ENCODE measurements at regions not wholly inside any gene's neighbourhood (a gene's known extent, or its start where the extent isn't known, plus 50 kb on each side); places are given as distances from the start of the nearest gene placed in this dataset.
"Not testable (repeated sequence)": the region's sequence is repeated elsewhere in the genome, so short reads cannot be mapped to it uniquely, and the experiment has no call there.

DNA sequence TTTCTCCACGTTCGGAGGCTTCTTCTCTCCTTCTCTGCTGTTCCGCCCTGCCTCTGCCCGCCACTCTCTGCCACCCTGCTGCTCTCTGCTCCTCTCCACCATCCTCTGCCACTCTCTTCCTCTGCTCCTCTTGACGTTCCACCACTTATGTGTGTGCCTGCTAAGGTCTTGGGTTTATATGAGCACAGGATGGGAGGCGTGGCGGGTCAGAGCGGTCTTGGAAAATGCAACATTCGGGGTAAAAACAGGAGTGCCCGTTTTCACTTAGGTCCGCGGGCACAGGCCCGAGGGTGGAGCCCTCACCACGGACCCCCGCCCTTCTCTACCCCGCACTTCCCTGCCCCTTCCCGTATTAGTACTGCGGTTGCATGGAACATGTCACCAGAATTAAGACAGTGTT lies 114.4 kb upstream of the FBXL7 start:
- DNase-seq (no peak), ATAC-seq (ENCODE audit: poor library complexity) (no peak)
- intact Hi-C loops (cut with DNase I): no loop called here

DNA sequence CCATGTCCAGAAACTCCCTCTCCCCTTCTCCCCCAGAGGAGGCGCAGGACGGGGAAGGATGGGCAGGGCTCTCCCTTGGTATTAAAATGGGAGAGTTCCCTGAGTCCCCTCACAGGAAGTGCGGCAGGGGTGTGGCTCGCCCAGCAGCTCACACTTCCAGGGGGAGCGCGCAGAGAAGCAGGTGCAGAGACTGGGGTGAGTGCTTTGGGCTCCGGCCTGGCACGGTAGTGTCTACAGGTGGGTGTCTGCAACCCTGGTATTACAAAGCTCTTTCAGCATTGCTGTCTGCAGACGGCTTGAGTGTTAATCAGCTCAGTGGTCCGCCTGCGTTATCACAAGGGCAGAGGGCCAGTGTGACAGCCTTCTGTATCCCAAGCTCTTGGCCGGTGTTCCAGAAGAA lies 114.9 kb upstream of the FBXL7 start:
- intact Hi-C loops (cut with DNase I): no loop called here
- ATAC-seq (ENCODE audit: poor library complexity): no peak
- DNase-seq: no peak

DNA sequence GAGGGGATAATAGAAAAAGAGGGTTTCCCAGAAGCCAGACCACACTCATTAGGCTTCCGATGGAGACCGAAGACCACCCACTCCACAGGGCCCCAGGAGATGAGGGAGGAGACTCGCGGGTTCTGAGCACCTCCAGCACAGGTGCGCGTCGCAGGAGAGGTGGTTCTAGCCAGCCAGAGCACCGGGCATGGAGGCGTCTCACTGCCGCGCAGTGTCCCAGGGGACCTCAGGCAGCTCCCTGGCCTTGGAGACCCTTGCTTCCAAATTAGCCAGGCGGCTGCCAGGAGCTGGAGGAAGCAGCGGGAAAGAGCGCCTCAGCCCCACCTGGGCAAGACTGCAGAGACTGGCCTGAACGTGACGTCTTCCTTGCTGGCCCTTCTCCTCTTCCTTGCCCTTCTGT lies 115.4 kb upstream of the FBXL7 start:
- DNase-seq (no peak), ATAC-seq (ENCODE audit: poor library complexity) (no peak)
- intact Hi-C loops (cut with DNase I): no loop called here

DNA sequence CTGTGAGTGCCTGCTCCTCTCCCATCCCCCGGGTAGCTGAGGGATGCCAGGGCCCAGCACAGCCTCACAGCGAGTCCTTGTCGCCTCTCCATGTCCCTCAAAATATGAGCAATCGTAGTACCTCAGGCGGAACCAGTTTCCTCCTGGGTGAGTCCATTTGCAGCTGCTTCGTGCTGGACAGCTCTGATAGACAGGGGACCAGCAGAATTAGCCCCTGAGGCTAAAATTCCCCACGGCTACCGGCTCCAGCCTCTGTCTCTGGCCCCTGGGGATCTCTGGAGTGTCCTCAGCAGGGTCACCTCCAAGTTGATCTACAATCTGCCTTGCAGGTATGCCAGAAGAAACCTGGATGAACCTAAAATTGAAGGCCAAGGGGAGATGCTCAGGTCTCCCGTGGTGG lies 115.8 kb upstream of the FBXL7 start:
- intact Hi-C loops (cut with DNase I): no loop called here
- DNase-seq: no peak
- no peak for ATAC-seq (ENCODE audit: poor library complexity)

DNA sequence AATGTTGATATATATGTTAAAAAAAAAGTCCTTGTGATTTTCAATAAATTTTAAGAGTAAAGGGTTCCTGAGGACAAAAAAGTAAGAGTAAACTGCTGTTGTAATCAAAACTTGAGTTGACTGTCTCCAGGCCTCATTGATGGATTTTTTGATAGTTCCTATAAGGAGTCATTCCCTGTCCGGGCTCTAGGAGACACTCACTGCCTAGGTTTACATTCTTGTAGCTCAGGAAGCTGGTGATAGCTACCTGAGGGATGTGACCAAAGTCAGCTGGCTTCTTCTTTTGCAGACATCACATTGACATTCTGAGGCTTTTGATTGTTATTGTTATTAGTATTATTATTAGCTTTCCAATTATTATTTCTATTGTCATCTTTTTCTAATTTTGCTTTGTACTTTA lies 116.5 kb upstream of the FBXL7 start:
- DNase-seq (no peak), ATAC-seq (ENCODE audit: poor library complexity) (no peak)
- intact Hi-C loops (cut with DNase I): no loop called here

DNA sequence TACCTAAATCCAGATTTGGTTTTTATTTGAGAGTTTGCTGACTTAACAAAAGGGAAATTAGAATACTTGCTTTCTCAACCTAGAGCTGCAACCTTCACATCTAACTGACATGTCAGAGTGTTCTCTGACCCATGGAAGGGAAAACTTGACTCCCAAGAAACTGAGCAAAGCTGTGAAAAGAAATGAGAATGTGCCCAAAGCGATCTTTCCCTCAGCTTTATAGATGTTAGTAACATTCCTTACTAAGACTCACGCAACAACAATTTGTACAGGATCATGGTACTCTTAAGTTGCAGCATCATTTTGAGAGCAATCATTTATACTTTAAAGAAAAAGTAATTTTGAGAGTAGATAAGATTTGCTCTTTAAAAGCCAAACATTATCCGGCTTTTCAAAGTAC lies 117.0 kb upstream of the FBXL7 start:
- ATAC-seq (ENCODE audit: poor library complexity) (no peak), DNase-seq (no peak)
- intact Hi-C loops (cut with DNase I): no loop called here

DNA sequence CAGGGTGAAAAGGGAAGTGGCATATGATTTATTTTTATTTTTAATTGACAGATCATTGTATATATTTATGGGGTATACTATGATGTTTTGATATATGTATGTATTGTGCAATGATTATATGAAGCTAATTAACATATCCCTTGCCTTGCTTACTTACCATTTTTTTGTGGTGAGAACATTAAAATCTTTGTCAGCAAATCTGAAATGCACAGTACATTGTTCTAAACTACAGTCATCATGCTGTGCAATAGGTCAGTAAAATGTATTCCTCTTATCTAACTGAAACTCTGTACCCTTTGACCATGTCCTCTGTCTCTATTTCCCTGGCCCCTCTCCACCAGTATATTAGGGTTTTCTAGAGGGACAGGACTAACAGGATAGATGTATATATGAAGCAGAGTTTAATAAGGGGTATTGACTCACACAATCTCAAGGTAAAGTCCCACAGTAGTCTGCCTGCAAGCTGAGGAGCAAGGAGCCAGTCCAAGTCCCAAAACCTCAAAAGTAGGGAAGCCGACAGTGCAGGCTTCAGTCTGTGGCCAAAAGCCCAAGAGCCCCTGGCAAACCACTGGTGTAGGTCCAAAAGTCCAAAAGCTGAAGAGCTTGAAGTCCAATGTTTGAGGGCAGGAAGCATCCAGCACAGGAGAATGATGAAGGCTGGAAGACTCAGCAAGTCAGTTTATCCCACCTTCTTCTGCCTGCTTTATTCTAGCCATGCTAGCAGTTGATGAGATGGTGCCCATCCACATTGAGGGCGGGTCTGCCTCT lies 122.2 kb upstream of the FBXL7 start:
- no peak for DNase-seq
- no peak for ATAC-seq (ENCODE audit: poor library complexity)
- intact Hi-C loops (cut with DNase I): no loop called here

DNA sequence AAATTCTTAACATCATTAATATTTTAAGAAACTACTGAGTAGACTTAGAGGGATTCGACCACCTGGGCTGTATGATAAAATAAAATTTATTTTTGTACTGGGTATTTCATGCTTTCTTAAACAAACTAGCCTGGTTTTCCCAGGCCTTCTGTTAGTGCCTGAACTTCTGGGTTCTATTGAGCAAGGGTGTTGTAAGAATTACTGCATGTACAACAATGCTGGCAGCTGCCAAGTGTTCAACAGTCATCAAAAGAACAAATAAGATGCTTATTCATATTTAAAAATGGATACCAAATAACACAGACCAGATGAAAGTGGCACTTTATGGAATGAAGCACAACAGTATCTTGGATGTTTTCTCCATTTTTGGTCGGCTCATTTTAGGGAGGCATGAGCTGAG lies 123.2 kb upstream of the FBXL7 start:
- DNase-seq: no peak
- intact Hi-C loops (cut with DNase I): no loop called here
- peak; percentile 53 for ATAC-seq (ENCODE audit: poor library complexity)

DNA sequence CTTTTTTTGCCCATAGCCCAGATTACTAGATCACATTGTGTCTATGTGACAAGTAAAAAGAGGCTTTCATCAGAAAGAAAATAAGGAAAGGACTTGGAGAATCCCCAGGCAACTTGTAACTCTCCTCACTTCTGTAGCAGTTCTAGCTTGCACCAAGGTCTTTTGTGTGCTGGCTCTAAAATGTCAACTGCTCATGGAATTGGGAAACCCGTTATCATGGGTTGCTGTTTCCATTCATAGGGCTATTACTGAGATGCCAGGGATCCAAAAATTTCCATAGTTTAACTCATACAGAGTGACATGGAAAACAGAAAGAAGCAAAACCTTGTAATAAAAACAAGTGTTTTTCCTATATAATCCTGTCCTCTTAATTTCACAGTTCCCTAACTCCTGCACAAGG lies 123.9 kb upstream of the FBXL7 start:
- intact Hi-C loops (cut with DNase I): no loop called here
- ATAC-seq (ENCODE audit: poor library complexity) (peak; percentile 24), DNase-seq (no peak)

DNA sequence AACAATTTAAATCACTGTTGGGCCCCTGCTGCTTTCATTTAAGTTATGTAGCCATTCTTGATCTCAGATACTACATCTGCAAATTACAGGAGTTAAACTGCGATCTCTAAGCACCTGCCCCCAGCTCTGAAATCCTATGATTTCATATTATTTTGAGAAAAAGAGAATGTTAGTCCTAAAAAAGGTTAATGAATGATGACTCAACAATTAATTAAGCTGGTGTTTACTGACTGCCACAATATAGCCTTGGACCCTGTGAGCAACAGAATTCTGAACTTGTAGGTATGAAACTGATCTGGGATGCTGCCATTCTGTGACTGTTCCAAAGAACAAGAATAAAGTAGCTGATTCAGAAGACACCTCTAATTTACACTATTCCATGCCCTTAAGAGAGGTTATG lies 124.4 kb upstream of the FBXL7 start:
- ATAC-seq (ENCODE audit: poor library complexity) (no peak), DNase-seq (no peak)
- intact Hi-C loops (cut with DNase I): no loop called here

DNA sequence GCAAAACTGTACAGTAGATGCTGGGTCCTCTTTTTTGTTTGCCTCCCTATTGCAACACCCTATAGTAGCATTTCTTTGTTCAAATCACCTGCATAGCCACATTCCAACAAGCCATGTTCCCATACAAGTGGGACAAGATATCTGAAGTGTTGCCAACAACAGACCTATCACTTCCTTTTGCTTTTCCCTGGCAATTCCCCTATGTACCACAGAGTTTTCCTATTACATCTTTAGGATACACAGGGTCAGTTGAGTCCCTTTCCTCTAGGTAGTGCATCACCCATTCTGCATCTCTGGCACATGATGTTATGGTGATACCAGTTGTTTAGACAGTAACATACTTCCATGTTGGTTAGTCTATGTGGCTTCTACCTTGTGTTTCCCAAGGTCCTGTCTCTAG lies 125.1 kb upstream of the FBXL7 start:
- ATAC-seq (ENCODE audit: poor library complexity) (no peak), DNase-seq (no peak)
- intact Hi-C loops (cut with DNase I): no loop called here

DNA sequence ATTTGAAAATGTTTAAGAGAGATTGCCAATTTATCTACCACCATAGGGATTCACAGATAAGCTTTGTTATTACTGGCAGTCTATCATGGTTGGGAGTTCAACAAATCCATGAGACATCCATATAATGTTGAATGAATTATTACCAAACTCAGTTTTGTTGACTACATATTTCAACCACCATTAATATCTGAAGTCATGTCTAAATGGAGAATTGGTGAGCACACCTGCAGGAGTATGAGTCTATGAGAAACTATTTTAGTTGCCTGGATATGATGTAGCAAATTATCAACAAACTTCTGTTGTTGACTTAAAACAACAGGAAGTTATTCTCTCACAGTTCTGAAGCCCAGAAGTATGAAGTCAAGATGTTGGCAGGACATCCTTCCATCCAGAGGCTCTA lies 126.8 kb upstream of the FBXL7 start:
- DNase-seq (no peak), ATAC-seq (ENCODE audit: poor library complexity) (no peak)
- intact Hi-C loops (cut with DNase I): no loop called here

DNA sequence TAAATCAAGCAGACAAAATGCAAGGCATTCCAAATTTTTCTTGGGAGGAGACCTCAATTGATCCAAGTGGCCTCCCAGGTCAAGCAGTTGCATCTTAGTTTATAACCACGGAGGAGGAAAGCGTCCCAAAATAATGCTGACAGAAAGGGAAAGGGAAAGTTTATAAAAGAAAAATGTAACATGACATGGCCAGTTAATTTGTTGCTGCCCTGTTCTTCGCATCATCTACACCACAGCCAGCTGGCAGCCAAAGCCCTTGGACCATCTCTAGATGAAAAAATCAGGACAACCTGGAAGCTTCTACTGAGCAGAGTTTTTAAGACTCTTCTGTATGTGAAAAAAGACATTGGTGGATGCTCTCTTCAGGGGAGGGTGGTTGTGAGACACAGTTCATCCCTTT lies 128.8 kb upstream of the FBXL7 start:
- ATAC-seq (ENCODE audit: poor library complexity) (no peak), DNase-seq (no peak)
- intact Hi-C loops (cut with DNase I): no loop called here

DNA sequence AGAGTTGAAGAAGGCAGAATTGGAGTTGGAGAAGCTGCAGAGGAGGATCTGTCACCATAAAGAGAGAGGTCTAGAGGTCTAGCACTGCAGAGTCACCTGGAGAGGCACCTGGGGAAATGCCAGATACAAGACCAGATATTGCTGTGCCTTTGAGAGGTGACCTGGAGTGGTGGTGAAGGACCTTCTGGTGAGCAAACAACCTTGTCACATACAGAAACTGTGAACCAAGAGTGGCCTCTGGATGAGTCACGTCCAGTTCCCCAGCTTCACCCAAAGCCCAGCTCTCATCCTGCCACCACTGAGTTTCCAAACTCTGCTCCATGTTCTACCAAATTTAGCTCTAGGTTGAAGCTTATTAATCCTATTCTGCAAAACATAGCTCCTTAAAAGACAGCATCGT lies 131.1 kb upstream of the FBXL7 start:
- intact Hi-C loops (cut with DNase I): no loop called here
- ATAC-seq (ENCODE audit: poor library complexity): no peak
- no peak for DNase-seq

DNA sequence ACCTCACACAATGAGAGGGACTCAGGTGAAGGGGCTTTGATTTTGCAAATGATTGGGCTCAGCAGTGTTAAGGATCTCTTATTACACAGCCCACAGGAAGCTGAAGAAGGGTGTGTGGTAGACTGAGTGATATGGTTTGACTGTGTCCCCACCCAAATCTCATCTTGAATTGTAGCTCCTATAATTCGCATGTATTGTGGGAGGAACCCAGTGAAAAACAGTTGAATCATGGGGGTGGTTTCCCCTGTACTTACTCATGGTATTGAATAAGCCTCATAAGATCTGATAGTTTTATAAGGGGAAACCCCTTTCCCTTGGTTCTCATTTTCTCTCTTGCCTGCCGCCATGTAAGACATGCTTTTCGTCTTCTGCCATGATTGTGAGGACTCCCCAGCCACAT lies 132.5 kb upstream of the FBXL7 start:
- ATAC-seq (ENCODE audit: poor library complexity): no peak
- intact Hi-C loops (cut with DNase I): no loop called here
- DNase-seq: no peak

DNA sequence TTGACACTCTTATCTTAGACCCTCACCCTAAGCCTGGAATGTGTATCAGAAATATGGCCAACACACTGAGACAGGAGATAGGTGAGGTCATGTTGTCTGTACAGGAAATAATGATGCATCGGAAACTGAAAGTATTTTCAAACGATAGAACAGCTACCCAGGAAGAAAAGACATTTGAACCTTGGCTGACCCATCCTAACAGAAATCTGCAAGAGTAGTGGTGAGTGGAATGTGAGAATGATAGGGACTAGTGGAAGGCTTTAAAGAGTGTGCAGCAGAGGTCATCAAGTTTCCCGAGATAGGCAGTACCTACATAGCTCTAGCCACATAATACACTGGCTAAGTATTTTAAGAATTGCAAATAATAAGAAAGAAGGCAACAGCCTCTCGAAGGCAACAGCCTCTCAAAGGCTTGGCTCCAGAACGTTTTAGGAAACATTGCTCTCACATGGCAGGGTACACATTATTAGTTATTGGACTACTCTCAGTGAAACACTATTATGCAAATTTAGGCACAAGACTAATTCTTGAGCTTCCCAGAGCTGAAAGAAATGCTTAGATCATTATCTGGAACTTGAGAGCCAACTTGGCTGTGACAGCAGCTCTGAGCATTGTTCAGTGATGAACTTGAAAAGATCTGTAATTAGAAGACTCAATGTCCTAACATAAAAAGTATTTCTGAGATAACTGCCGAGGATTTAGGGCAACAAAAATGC lies 133.1 kb upstream of the FBXL7 start:
- peak; percentile 91 for ATAC-seq (ENCODE audit: poor library complexity)
- DNase-seq: no peak
- intact Hi-C loops (cut with DNase I): no loop called here

DNA sequence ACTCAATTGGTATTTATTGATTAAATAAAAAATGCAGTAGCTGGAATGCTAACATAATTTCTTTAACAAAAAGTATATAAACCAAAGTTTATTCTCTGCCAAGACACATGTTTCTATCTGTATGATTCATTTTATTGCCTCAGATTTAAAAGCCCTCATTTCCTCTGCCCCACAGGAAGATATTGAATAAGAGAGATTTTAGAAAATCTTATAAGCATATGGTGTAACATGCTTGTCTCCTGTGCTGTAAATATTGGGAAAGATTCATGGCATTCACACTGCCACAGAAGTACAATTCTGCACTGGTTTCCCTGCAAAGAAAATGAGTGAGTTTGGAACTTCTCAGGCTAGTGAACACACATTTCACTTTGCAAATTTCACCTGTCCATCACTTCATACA lies 134.9 kb upstream of the FBXL7 start:
- intact Hi-C loops (cut with DNase I): no loop called here
- no peak for ATAC-seq (ENCODE audit: poor library complexity)

DNA sequence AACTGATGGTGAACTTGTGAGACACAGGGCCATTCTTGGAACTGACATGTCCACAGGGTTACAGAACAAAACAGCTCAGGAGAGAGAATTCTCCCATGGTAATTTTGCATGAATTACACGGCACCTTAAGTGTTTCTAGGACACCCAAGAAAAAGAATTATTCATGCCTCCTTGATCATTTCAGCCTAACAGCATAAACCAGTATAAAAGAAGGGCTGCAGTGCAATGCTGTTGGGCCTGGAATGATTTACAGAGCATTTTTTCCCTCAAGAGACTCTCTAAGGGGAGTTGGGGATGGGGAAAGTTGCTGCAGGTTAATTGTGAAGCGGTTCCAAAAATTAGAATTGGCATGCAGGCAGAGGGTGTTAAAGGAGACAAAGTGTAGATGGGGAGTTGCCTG lies 136.4 kb upstream of the FBXL7 start:
- ATAC-seq (ENCODE audit: poor library complexity) (no peak), DNase-seq (no peak)
- intact Hi-C loops (cut with DNase I): no loop called here

More for the DNA sequence above, 134.9 kb upstream of the FBXL7 start:
- no peak for DNase-seq

DNA sequence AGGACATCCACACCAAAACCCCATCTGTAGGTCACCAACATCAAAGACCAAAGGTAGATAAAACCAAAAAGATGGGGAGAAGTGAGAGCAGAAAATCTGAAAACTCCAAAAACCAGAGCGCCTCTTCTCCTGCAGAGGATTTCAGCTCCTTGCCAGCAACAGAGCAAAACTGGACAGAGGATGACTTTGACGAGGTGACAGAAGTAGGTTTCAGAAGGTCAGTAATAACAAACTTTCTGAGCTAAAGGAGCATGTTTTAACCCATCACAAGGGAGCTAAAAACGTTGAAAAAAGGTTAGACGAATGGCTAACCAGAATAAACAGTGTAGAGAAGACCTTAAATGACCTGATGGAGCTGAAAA lies 142.9 kb upstream of the FBXL7 start:
- ATAC-seq (ENCODE audit: poor library complexity); DNase-seq; intact Hi-C loops (cut with DNase I): not testable (repeated sequence)

DNA sequence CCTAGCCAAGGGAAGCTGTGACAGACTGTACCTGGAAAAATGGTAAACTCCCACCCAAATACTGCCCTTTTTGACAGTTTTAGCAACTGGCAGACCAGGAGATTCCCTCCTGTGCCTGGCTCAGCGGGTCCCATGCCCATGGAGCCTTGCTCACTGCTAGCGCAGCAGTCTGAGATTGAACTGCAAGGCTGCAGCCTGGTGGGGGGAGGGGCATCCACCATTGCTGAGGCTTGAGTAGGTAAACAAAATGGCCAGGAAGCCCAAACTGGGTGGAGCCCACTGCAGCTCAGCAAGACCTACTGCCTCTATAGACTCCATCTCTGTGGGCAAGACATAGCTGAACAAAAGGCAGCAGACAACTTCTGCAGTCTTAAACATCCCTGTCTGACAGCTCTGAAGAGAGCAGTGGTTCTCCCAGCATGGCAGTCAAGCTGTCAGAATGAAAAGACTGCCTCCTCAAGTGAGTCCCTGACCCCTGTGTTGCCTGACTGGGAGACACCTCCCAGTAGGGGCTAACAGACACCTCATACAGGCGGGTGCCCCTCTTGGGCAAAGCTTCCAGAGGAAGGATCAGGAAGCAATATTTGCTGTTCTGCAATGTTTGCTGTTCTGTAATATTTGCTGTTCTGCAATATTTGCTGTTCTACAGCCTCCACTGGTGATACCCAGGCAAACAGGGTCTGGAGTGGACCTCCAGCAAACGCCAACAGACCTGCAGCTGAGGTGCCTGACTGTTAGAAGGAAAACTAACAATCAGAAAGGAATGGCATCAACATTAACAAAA lies 143.5 kb upstream of the FBXL7 start:
- intact Hi-C loops (cut with DNase I); DNase-seq; ATAC-seq (ENCODE audit: poor library complexity): not testable (repeated sequence)

Measured in Right ventricle myocardium superior (tissue), 1 donor.